ENCODE measurements at regions not wholly inside any gene's neighbourhood (a gene's known extent, or its start where the extent isn't known, plus 50 kb on each side); places are given as distances from the start of the nearest gene placed in this dataset.

DNA sequence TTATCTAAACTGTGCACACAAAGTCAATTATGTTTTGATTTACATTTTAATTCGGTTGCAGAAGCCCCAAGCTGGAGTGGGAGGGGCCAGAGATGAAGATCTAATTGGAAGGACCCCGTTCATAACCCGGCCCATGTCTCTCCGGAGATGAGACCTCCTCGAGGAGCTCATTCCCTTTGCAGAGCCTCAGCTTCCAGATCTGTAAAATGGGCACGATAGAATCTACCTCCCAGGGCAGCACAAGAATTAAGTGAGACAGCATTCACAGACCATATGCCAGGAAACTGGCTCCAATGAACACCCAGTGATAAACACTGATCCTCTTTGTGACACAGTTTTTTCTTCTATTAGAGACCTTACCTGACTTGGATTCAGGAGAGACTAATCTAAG lies 446.5 kb upstream of the CDH5 start:
- TF ChIP-seq, protein P1, sequence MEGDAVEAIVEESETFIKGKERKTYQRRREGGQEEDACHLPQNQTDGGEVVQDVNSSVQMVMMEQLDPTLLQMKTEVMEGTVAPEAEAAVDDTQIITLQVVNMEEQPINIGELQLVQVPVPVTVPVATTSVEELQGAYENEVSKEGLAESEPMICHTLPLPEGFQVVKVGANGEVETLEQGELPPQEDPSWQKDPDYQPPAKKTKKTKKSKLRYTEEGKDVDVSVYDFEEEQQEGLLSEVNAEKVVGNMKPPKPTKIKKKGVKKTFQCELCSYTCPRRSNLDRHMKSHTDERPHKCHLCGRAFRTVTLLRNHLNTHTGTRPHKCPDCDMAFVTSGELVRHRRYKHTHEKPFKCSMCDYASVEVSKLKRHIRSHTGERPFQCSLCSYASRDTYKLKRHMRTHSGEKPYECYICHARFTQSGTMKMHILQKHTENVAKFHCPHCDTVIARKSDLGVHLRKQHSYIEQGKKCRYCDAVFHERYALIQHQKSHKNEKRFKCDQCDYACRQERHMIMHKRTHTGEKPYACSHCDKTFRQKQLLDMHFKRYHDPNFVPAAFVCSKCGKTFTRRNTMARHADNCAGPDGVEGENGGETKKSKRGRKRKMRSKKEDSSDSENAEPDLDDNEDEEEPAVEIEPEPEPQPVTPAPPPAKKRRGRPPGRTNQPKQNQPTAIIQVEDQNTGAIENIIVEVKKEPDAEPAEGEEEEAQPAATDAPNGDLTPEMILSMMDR (IDR thresholded peaks at IDR 0.05) = no peak
- TF ChIP-seq POLR2A (IDR thresholded peaks at IDR 0.05) = no peak
